ENCODE measurements at regions not wholly inside any gene's neighbourhood (a gene's known extent, or its start where the extent isn't known, plus 50 kb on each side); places are given as distances from the start of the nearest gene placed in this dataset.

GRCh38 chr1:239269706-239270105, 116.7 kb upstream of the CHRM3 start:
- H3K27ac ChIP-seq = no peak overlapping the region
- no peaks in the 10 kb centered on the region for H3K9me3 ChIP-seq
- no peak overlapping the region for H3K4me3 ChIP-seq
- intact Hi-C loops (cut with DNase I) = no loop called here
- no peaks in the 10 kb centered on the region for H3K4me1 ChIP-seq
- H3K27me3 ChIP-seq = no peaks in the 10 kb centered on the region
- TF ChIP-seq POLR2A (IDR thresholded peaks at IDR 0.05) (no peak), CTCF (IDR thresholded peaks at IDR 0.05) (no peak), POLR2AphosphoS5 (IDR thresholded peaks at IDR 0.05; ENCODE audit: insufficient read depth in 1 of 2, low read depth in 1 of 2) (no peak)
- H3K36me3 ChIP-seq = no peaks in the 10 kb centered on the region
- DNase-seq (ENCODE audit: extremely low spot score in 2 of 2) = no peak

GRCh38 chr1:239268941-239269340, 117.4 kb upstream of the CHRM3 start:
- no peak for TF ChIP-seq POLR2AphosphoS5 (IDR thresholded peaks at IDR 0.05; ENCODE audit: insufficient read depth in 1 of 2, low read depth in 1 of 2)
- no peak for TF ChIP-seq CTCF (IDR thresholded peaks at IDR 0.05)
- no peak for TF ChIP-seq POLR2A (IDR thresholded peaks at IDR 0.05)
- no peaks in the 10 kb centered on the region for H3K36me3 ChIP-seq
- H3K9me3 ChIP-seq = no peaks in the 10 kb centered on the region
- H3K27me3 ChIP-seq = no peaks in the 10 kb centered on the region
- no peak overlapping the region for H3K27ac ChIP-seq
- H3K4me3 ChIP-seq = no peak overlapping the region
- no peak for DNase-seq (ENCODE audit: extremely low spot score in 2 of 2)
- no peaks in the 10 kb centered on the region for H3K4me1 ChIP-seq
- intact Hi-C loops (cut with DNase I) = no loop called here

- DNase-seq (ENCODE audit: extremely low spot score in 2 of 2) = no peak
- TF ChIP-seq POLR2A (IDR thresholded peaks at IDR 0.05) = no peak
- no peak for TF ChIP-seq CTCF (IDR thresholded peaks at IDR 0.05)
- no peak for TF ChIP-seq POLR2AphosphoS5 (IDR thresholded peaks at IDR 0.05; ENCODE audit: insufficient read depth in 1 of 2, low read depth in 1 of 2)
- Histone ChIP-seq H3K4me3 (no peak overlapping the region), H3K36me3 (no peaks in the 10 kb centered on the region), H3K4me1 (no peaks in the 10 kb centered on the region), H3K27me3 (no peaks in the 10 kb centered on the region), H3K9me3 (no peaks in the 10 kb centered on the region), H3K27ac (no peak overlapping the region)
- intact Hi-C loops (cut with DNase I) = no loop called here
Measured at GRCh38 chr1:239268007-239268406, 118.4 kb upstream of the CHRM3 start.

GRCh38 chr1:239263801-239264200, 122.6 kb upstream of the CHRM3 start:
- no peak for DNase-seq (ENCODE audit: extremely low spot score in 2 of 2)
- no peaks in the 10 kb centered on the region for H3K9me3 ChIP-seq
- no peak for TF ChIP-seq POLR2AphosphoS5 (IDR thresholded peaks at IDR 0.05; ENCODE audit: insufficient read depth in 1 of 2, low read depth in 1 of 2)
- no peak for TF ChIP-seq CTCF (IDR thresholded peaks at IDR 0.05)
- TF ChIP-seq POLR2A (IDR thresholded peaks at IDR 0.05) = no peak
- H3K4me1 ChIP-seq = no peaks in the 10 kb centered on the region
- no peak overlapping the region for H3K27ac ChIP-seq
- intact Hi-C loops (cut with DNase I) = loop anchor here (5.0 kb wide), 1 partner anchor 1518 kb away; no protein-coding TSS in a partner anchor
- no peak overlapping the region for H3K4me3 ChIP-seq
- no peaks in the 10 kb centered on the region for H3K36me3 ChIP-seq
- H3K27me3 ChIP-seq = no peaks in the 10 kb centered on the region

- DNase-seq (ENCODE audit: extremely low spot score in 2 of 2) = no peak
- Histone ChIP-seq H3K9me3 (no peaks in the 10 kb centered on the region), H3K27me3 (no peaks in the 10 kb centered on the region), H3K4me1 (no peaks in the 10 kb centered on the region), H3K27ac (no peak overlapping the region), H3K36me3 (no peaks in the 10 kb centered on the region), H3K4me3 (no peak overlapping the region)
- no peak for TF ChIP-seq POLR2AphosphoS5 (IDR thresholded peaks at IDR 0.05; ENCODE audit: insufficient read depth in 1 of 2, low read depth in 1 of 2)
- TF ChIP-seq POLR2A (IDR thresholded peaks at IDR 0.05) = no peak
- intact Hi-C loops (cut with DNase I) = loop anchor here (5.0 kb wide), 1 partner anchor 1520 kb away; no protein-coding TSS in a partner anchor
Measured at GRCh38 chr1:239262538-239262937, 123.8 kb upstream of the CHRM3 start.

Measured in vagina (tissue), 2 donors.